ENCODE measurements at regions not wholly inside any gene's neighbourhood (a gene's known extent, or its start where the extent isn't known, plus 50 kb on each side); places are given as distances from the start of the nearest gene placed in this dataset.
"Not testable (repeated sequence)": the region's sequence is repeated elsewhere in the genome, so short reads cannot be mapped to it uniquely, and the experiment has no call there.

- no peak for DNase-seq (ENCODE audit: low spot score)
These were observed 666.7 kb downstream of the EPM2A start for GRCh38 chr6:145068577-145068976.

GRCh38 chr6:145069966-145070365 is 665.4 kb downstream of the EPM2A start:
- no peak for DNase-seq (ENCODE audit: low spot score)

GRCh38 chr6:145070791-145071190 is 664.5 kb downstream of the EPM2A start:
- DNase-seq (ENCODE audit: low spot score), result peak; percentile 32

- peak; percentile 43 for DNase-seq (ENCODE audit: low spot score)
These were observed 663.5 kb downstream of the EPM2A start for GRCh38 chr6:145071836-145072235.

- no peak for DNase-seq (ENCODE audit: low spot score)
These were observed 661.5 kb downstream of the EPM2A start for GRCh38 chr6:145073811-145074210.

GRCh38 chr6:145074805-145075204 is 660.5 kb downstream of the EPM2A start:
- no peak for DNase-seq (ENCODE audit: low spot score)

GRCh38 chr6:145075425-145075824 is 659.9 kb downstream of the EPM2A start:
- DNase-seq (ENCODE audit: low spot score), result no peak

GRCh38 chr6:145076115-145076841 is 659.0 kb downstream of the EPM2A start:
- DNase-seq (ENCODE audit: low spot score), result no peak

- DNase-seq (ENCODE audit: low spot score), result no peak
These were observed 657.9 kb downstream of the EPM2A start for GRCh38 chr6:145077382-145077781.

GRCh38 chr6:145080651-145081050 is 654.7 kb downstream of the EPM2A start:
- no peak for DNase-seq (ENCODE audit: low spot score)

GRCh38 chr6:145081677-145082076 is 653.6 kb downstream of the EPM2A start:
- DNase-seq (ENCODE audit: low spot score), result no peak

- DNase-seq (ENCODE audit: low spot score), result no peak
These were observed 653.0 kb downstream of the EPM2A start for GRCh38 chr6:145082359-145082758.

- peak; percentile 6 for DNase-seq (ENCODE audit: low spot score)
These were observed 649.1 kb downstream of the EPM2A start for GRCh38 chr6:145086197-145086596.

- DNase-seq (ENCODE audit: low spot score), result peak; percentile 32
These were observed 648.3 kb downstream of the EPM2A start for GRCh38 chr6:145087034-145087433.

- no peak for DNase-seq (ENCODE audit: low spot score)
These were observed 644.3 kb downstream of the EPM2A start for GRCh38 chr6:145090801-145091585.

GRCh38 chr6:145091586-145092142 is 643.7 kb downstream of the EPM2A start:
- DNase-seq (ENCODE audit: low spot score), result no peak

- no peak for DNase-seq (ENCODE audit: low spot score)
These were observed 642.8 kb downstream of the EPM2A start for GRCh38 chr6:145092554-145092953.

GRCh38 chr6:145093226-145093625 is 642.1 kb downstream of the EPM2A start:
- DNase-seq (ENCODE audit: low spot score), result no peak

GRCh38 chr6:145096846-145097245 is 638.5 kb downstream of the EPM2A start:
- DNase-seq (ENCODE audit: low spot score), result no peak

GRCh38 chr6:145098127-145098526 is 637.2 kb downstream of the EPM2A start:
- DNase-seq (ENCODE audit: low spot score), result not testable (repeated sequence)

GRCh38 chr6:145099713-145100112 is 635.6 kb downstream of the EPM2A start:
- DNase-seq (ENCODE audit: low spot score), result no peak

- no peak for DNase-seq (ENCODE audit: low spot score)
These were observed 625.2 kb downstream of the EPM2A start for GRCh38 chr6:145110109-145110508.

- not testable (repeated sequence) for DNase-seq (ENCODE audit: low spot score)
These were observed 623.9 kb downstream of the EPM2A start for GRCh38 chr6:145111407-145111806.

Data from GM03348 (cell line).